ENCODE measurements at regions not wholly inside any gene's neighbourhood (a gene's known extent, or its start where the extent isn't known, plus 50 kb on each side); places are given as distances from the start of the nearest gene placed in this dataset.

DNA sequence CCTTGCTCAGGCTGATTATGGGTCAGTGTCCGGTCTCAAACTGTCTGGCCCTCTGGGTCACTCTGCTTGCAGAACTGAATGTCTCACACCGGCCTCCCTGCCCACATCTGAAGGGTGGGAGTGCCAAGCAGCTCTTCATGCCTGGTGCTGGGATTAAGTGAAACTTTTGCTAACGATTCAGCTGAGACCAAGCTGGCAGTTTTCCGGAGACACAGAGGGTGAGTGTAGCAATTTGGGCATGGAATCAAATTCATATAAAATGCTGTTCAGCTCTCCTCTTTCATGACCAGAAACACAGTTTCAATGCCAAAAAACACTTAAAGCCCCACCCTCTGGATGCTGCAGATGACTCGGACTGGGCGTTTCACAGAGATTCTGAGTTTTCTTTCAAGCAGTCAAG lies 207.5 kb downstream of the NXNL2 start:
- H3K36me3 ChIP-seq (replicated peaks in 1 of 2; ENCODE audit: control extremely low read depth in 1 of 2, control insufficient read depth in 1 of 2, extremely low read depth in 1 of 2, insufficient read depth in 2 of 2, low read length in 1 of 2), result no peaks in the 10 kb centered on the region
- H3K27ac ChIP-seq (ENCODE audit: low read length in 2 of 2), result no peak overlapping the region
- H3K79me2 ChIP-seq (ENCODE audit: control insufficient read depth, insufficient read depth, low read length), result no peaks in the 10 kb centered on the region
- intact Hi-C loops (cut with micrococcal nuclease), result no loop called here
- no peak overlapping the region for H3K4me2 ChIP-seq (replicated peaks; ENCODE audit: low read depth, low read length, poor library complexity, severe bottlenecking)
- H3K27me3 Mint-ChIP-seq, result peaks cover 17% of the 10 kb centered on the region
- no peaks in the 10 kb centered on the region for H3K9me3 ChIP-seq (ENCODE audit: control extremely low read depth in 1 of 3, control insufficient read depth in 2 of 3, insufficient read depth in 1 of 3, low read length in 2 of 3)
- H3K9ac ChIP-seq (ENCODE audit: low read length), result no peak overlapping the region
- H3K4me1 ChIP-seq (ENCODE audit: control insufficient read depth in 2 of 2, insufficient read depth in 2 of 2, low read length in 2 of 2), result no peaks in the 10 kb centered on the region
- H4K20me1 ChIP-seq (ENCODE audit: control insufficient read depth, insufficient read depth, low read length, poor library complexity, severe bottlenecking), result no peaks in the 10 kb centered on the region
- H3K4me1 Mint-ChIP-seq, result no peaks in the 10 kb centered on the region
- DNase-seq (no peak), ATAC-seq (ENCODE audit: low read depth) (no peak)
- H3K9me3 Mint-ChIP-seq (ENCODE audit: insufficient read depth), result no peaks in the 10 kb centered on the region
- TF ChIP-seq EZH2 (IDR thresholded peaks at IDR 0.05; ENCODE audit: borderline replicate concordance, insufficient read depth, low read depth, low read length, poor library complexity, severe bottlenecking), result no peak
- no peak for TF ChIP-seq CTCF (IDR thresholded peaks at IDR 0.05)
- WGBS (ENCODE audit: insufficient coverage), result 93% methylated on average over 4 of the region's 6 CpGs
- no peak overlapping the region for H3K4me3 ChIP-seq (ENCODE audit: control extremely low read depth in 1 of 5, extremely low read depth in 1 of 5, insufficient read depth in 1 of 5, low read depth in 2 of 5, low read length in 4 of 5)
- H3K4me3 Mint-ChIP-seq, result no peak overlapping the region
- H3K27me3 ChIP-seq (replicated peaks in 1 of 4; ENCODE audit: control extremely low read depth in 1 of 4, control insufficient read depth in 3 of 4, insufficient read depth in 4 of 4, low read length in 3 of 4), result peaks cover 0 to 4% (median 1%) of the 10 kb centered on the region in 4 experiments
- CTCF ChIA-PET, result no interaction called here
- POLR2A ChIA-PET, result no interaction called here
- H3K27ac Mint-ChIP-seq, result no peak overlapping the region
- no peak overlapping the region for H2AFZ ChIP-seq (ENCODE audit: insufficient read depth, low read depth, low read length, poor library complexity, severe bottlenecking)

GRCh38 chr9:88742905-88743304 lies 207.9 kb downstream of the NXNL2 start:
- H4K20me1 ChIP-seq (ENCODE audit: control insufficient read depth, insufficient read depth, low read length, poor library complexity, severe bottlenecking), result no peaks in the 10 kb centered on the region
- CTCF ChIA-PET, result no interaction called here
- no peak for TF ChIP-seq EZH2 (IDR thresholded peaks at IDR 0.05; ENCODE audit: borderline replicate concordance, insufficient read depth, low read depth, low read length, poor library complexity, severe bottlenecking)
- no peak overlapping the region for H3K4me2 ChIP-seq (replicated peaks; ENCODE audit: low read depth, low read length, poor library complexity, severe bottlenecking)
- ATAC-seq (ENCODE audit: low read depth), result no peak
- peaks cover 17% of the 10 kb centered on the region for H3K27me3 Mint-ChIP-seq
- no peak overlapping the region for H3K4me3 Mint-ChIP-seq
- intact Hi-C loops (cut with micrococcal nuclease), result no loop called here
- DNase-seq, result no peak
- H3K9me3 ChIP-seq (ENCODE audit: control extremely low read depth in 1 of 3, control insufficient read depth in 2 of 3, insufficient read depth in 1 of 3, low read length in 2 of 3), result no peaks in the 10 kb centered on the region
- no peak overlapping the region for H3K9ac ChIP-seq (ENCODE audit: low read length)
- H3K9me3 Mint-ChIP-seq (ENCODE audit: insufficient read depth), result no peaks in the 10 kb centered on the region
- no CpG with 5 or more reads among the region's 6 CpGs for WGBS (ENCODE audit: insufficient coverage)
- POLR2A ChIA-PET, result no interaction called here
- no peak overlapping the region for H3K27ac ChIP-seq (ENCODE audit: low read length in 2 of 2)
- H3K36me3 ChIP-seq (replicated peaks in 1 of 2; ENCODE audit: control extremely low read depth in 1 of 2, control insufficient read depth in 1 of 2, extremely low read depth in 1 of 2, insufficient read depth in 2 of 2, low read length in 1 of 2), result no peaks in the 10 kb centered on the region
- H3K27me3 ChIP-seq (replicated peaks in 1 of 4; ENCODE audit: control extremely low read depth in 1 of 4, control insufficient read depth in 3 of 4, insufficient read depth in 4 of 4, low read length in 3 of 4), result peaks cover 0 to 4% (median 0%) of the 10 kb centered on the region in 4 experiments
- H3K27ac Mint-ChIP-seq, result no peak overlapping the region
- H3K79me2 ChIP-seq (ENCODE audit: control insufficient read depth, insufficient read depth, low read length), result no peaks in the 10 kb centered on the region
- no peaks in the 10 kb centered on the region for H3K4me1 Mint-ChIP-seq
- H2AFZ ChIP-seq (ENCODE audit: insufficient read depth, low read depth, low read length, poor library complexity, severe bottlenecking), result no peak overlapping the region
- no peaks in the 10 kb centered on the region for H3K4me1 ChIP-seq (ENCODE audit: control insufficient read depth in 2 of 2, insufficient read depth in 2 of 2, low read length in 2 of 2)
- no peak overlapping the region for H3K4me3 ChIP-seq (ENCODE audit: control extremely low read depth in 1 of 5, extremely low read depth in 1 of 5, insufficient read depth in 1 of 5, low read depth in 2 of 5, low read length in 4 of 5)

Data from B cell (primary cell).